ENCODE measurements at regions not wholly inside any gene's neighbourhood (a gene's known extent, or its start where the extent isn't known, plus 50 kb on each side); places are given as distances from the start of the nearest gene placed in this dataset.

DNA sequence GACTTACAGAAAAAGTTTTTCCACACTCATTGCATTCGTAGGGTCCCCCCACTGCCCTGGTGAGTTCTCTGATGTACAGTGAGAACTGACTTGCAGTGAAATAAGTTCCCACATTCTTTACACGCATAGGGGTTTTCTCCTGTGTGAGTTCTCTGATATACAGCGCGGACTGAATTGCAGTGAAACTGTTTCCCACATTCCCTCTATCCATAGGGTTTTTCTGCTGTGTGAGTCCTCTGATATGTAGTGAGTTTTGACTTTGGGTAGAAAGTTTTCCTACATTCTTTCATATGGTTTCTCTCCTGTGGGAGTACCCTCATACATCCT, 147.0 kb downstream of the GLRX3 start:
- TF ChIP-seq, protein P1, sequence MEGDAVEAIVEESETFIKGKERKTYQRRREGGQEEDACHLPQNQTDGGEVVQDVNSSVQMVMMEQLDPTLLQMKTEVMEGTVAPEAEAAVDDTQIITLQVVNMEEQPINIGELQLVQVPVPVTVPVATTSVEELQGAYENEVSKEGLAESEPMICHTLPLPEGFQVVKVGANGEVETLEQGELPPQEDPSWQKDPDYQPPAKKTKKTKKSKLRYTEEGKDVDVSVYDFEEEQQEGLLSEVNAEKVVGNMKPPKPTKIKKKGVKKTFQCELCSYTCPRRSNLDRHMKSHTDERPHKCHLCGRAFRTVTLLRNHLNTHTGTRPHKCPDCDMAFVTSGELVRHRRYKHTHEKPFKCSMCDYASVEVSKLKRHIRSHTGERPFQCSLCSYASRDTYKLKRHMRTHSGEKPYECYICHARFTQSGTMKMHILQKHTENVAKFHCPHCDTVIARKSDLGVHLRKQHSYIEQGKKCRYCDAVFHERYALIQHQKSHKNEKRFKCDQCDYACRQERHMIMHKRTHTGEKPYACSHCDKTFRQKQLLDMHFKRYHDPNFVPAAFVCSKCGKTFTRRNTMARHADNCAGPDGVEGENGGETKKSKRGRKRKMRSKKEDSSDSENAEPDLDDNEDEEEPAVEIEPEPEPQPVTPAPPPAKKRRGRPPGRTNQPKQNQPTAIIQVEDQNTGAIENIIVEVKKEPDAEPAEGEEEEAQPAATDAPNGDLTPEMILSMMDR (IDR thresholded peaks at IDR 0.05), result no peak
- TF ChIP-seq POLR2A (IDR thresholded peaks at IDR 0.05), result no peak

Data from ovary (tissue), 3 donors.